H1 (cell line): ENCODE measurements at regions not wholly inside any gene's neighbourhood (a gene's known extent, or its start where the extent isn't known, plus 50 kb on each side); places are given as distances from the start of the nearest gene placed in this dataset.

ENCODE experiments used
- CTCF ChIA-PET: fragments of 300-600 bp; sonication (Branson Sonifier 250); formaldehyde crosslinking; loops from one replicate; lab custom pipeline; 2021; ENCODE audit not compliant: partially characterized antibody; lab: Charles Lee
- POLR2A ChIA-PET: fragments of 300-600 bp; sonication (Branson Sonifier 250); formaldehyde crosslinking; loops from one replicate; lab custom pipeline; 2021; ENCODE audit warnings: inconsistent platforms; ENCODE audit not compliant: partially characterized antibody; lab: Charles Lee
- DNase-seq, 2 experiments: peaks; one replicate each; pipeline versions ENCODE4 v3.0.0 to v3.0.0-alpha.2; 2010 to 2022; ENCODE audit warnings: low spot score in 2 of 2, low read depth in 1 of 2, mixed read lengths in 1 of 2
- FAIRE-seq: peaks from 2 replicates; lab custom pipeline; 2011; peaks lifted over from hg19 to GRCh38; lab: Jason Lieb, UNC
- H2AFZ ChIP-seq: 2 replicates; pipeline ENCODE4 v1.8.1; 2012; ENCODE audit warnings: low read length, inconsistent platforms
- H2AK5ac ChIP-seq: 2 replicates; pipeline ENCODE4 v1.6.1; 2013; ENCODE audit warnings: low read depth, low read length
- H2BK120ac ChIP-seq: replicated peaks from 2 replicates; pipeline ENCODE3; 2013; ENCODE audit warnings: low read depth, low read length, inconsistent platforms
- H2BK12ac ChIP-seq: 2 replicates; pipeline ENCODE4 v1.6.1; 2013; ENCODE audit warnings: low read depth, low read length
- H2BK15ac ChIP-seq: 2 replicates; pipeline ENCODE4 v1.6.1; 2013; ENCODE audit warnings: low read length
- H2BK20ac ChIP-seq: 2 replicates; pipeline ENCODE4 v1.6.1; 2013; ENCODE audit warnings: low read length
- H2BK5ac ChIP-seq: 2 replicates; pipeline ENCODE4 v1.6.1; 2013; ENCODE audit warnings: low read depth, low read length
- H3K14ac ChIP-seq: 2 replicates; pipeline ENCODE4 v1.6.1; 2013; ENCODE audit warnings: inconsistent platforms; ENCODE audit not compliant: insufficient read length
- H3K18ac ChIP-seq: 2 replicates; pipeline ENCODE4 v1.6.1; 2013; ENCODE audit warnings: low read length; ENCODE audit errors: extremely low read depth
- H3K23ac ChIP-seq: 2 replicates; pipeline ENCODE4 v1.6.1; 2013; ENCODE audit warnings: inconsistent platforms; ENCODE audit not compliant: insufficient read length
- H3K23me2 ChIP-seq: 2 replicates; pipeline ENCODE4 v1.6.1; 2013; ENCODE audit warnings: low read depth, low read length
- H3K27ac ChIP-seq: 2 replicates; pipeline ENCODE4 v1.6.1; 2011; ENCODE audit warnings: low read depth, low read length, inconsistent platforms
- H3K27me3 ChIP-seq, 4 experiments: replicated peaks in 1 of 4; 1 replicate in 1 of 4; 2 replicates in 3 of 4; pipeline versions ENCODE4 v1.6.1 to v1.8.1; 2011 to 2013; ENCODE audit warnings: low read length in 3 of 4, mild to moderate bottlenecking in 3 of 4, inconsistent platforms in 2 of 4, mixed read lengths in 2 of 4, moderate library complexity in 1 of 4; ENCODE audit not compliant: control insufficient read depth in 3 of 4, insufficient read depth in 3 of 4; ENCODE audit errors: extremely low read depth in 1 of 4
- H3K36me3 ChIP-seq, 4 experiments: 2 replicates each; pipeline versions ENCODE4 v1.6.1 to v1.8.1; 2011 to 2013; ENCODE audit warnings: mild to moderate bottlenecking in 4 of 4, low read length in 3 of 4, moderate library complexity in 2 of 4, control low read depth in 1 of 4, inconsistent platforms in 1 of 4; ENCODE audit not compliant: insufficient read depth in 4 of 4, control insufficient read depth in 2 of 4
- H3K4ac ChIP-seq: replicated peaks from 2 replicates; pipeline ENCODE3; 2013; ENCODE audit warnings: low read length, low read depth, mixed read lengths, inconsistent platforms; ENCODE audit not compliant: insufficient read length
- H3K4me1 ChIP-seq, 4 experiments: replicated peaks in 1 of 4; 1 replicate in 1 of 4; 2 replicates in 3 of 4; pipeline versions ENCODE4 v1.6.1 to v1.8.1; 2011 to 2013; ENCODE audit warnings: low read length in 3 of 4, inconsistent platforms in 2 of 4, mixed read lengths in 1 of 4; ENCODE audit not compliant: insufficient read depth in 4 of 4, control insufficient read depth in 3 of 4
- H3K4me2 ChIP-seq, 2 experiments: 2 replicates each; pipeline versions ENCODE4 v1.6.1 to v1.8.1; 2011 to 2013; ENCODE audit warnings: low read depth in 2 of 2, low read length in 2 of 2, control low read depth in 1 of 2, inconsistent platforms in 1 of 2, mild to moderate bottlenecking in 1 of 2; ENCODE audit not compliant: insufficient read depth in 1 of 2
- H3K4me3 ChIP-seq, 4 experiments: fragments of 200-600, 300-600 bp in 1 of 4; sonication (generic), shearing (Covaris generic), sonication (Bioruptor Twin) in 1 of 4; 2 replicates each; pipeline versions ENCODE4 v1.5.1 to v1.8.1; 2011 to 2016; ENCODE audit warnings: low read length in 4 of 4, low read depth in 3 of 4, control low read depth in 2 of 4, inconsistent platforms in 2 of 4, mild to moderate bottlenecking in 2 of 4, mixed read lengths in 1 of 4, moderate library complexity in 1 of 4; ENCODE audit not compliant: insufficient read depth in 2 of 4; ENCODE audit errors: extremely low read depth in 1 of 4
- H3K56ac ChIP-seq: replicated peaks from 2 replicates; pipeline ENCODE3; 2013; ENCODE audit warnings: low read depth, mild to moderate bottlenecking, mixed read lengths, low read length, inconsistent platforms; ENCODE audit not compliant: insufficient read length
- H3K79me1 ChIP-seq: 2 replicates; pipeline ENCODE4 v1.6.1; 2013; ENCODE audit warnings: low read depth, low read length, control low read depth
- H3K79me2 ChIP-seq, 2 experiments: 2 replicates each; pipeline versions ENCODE4 v1.6.1 to v1.8.1; 2012 to 2013; ENCODE audit warnings: low read length in 2 of 2, mild to moderate bottlenecking in 2 of 2, inconsistent platforms in 1 of 2; ENCODE audit not compliant: insufficient read depth in 2 of 2, control insufficient read depth in 1 of 2
- H3K9ac ChIP-seq, 4 experiments: replicated peaks in 1 of 4; 1 replicate in 1 of 4; 2 replicates in 3 of 4; pipeline versions ENCODE4 v1.6.1 to v1.8.1; 2011 to 2013; ENCODE audit warnings: low read depth in 3 of 4, low read length in 3 of 4, control low read depth in 2 of 4, mild to moderate bottlenecking in 2 of 4, moderate library complexity in 2 of 4, inconsistent platforms in 1 of 4; ENCODE audit errors: extremely low read depth in 1 of 4
- H3K9me3 ChIP-seq, 2 experiments: 2 replicates each; pipeline versions ENCODE4 v1.6.1 to v1.8.1; 2012 to 2013; ENCODE audit warnings: mild to moderate bottlenecking in 2 of 2, moderate library complexity in 2 of 2, control low read depth in 1 of 2, inconsistent platforms in 1 of 2, low read depth in 1 of 2, low read length in 1 of 2, mixed read lengths in 1 of 2; ENCODE audit not compliant: insufficient read depth in 2 of 2
- H4K20me1 ChIP-seq, 2 experiments: replicated peaks in 1 of 2; 2 replicates each; pipeline versions ENCODE3 to v1.8.1; 2011 to 2013; ENCODE audit warnings: inconsistent platforms in 2 of 2, low read length in 2 of 2, mild to moderate bottlenecking in 1 of 2; ENCODE audit not compliant: insufficient read depth in 2 of 2, control insufficient read depth in 1 of 2
- H4K5ac ChIP-seq: 2 replicates; pipeline ENCODE4 v1.6.1; 2013; ENCODE audit warnings: low read length, low read depth, mixed read lengths, inconsistent platforms; ENCODE audit not compliant: insufficient read length
- H4K8ac ChIP-seq: 2 replicates; pipeline ENCODE4 v1.8.0; 2013; ENCODE audit warnings: mild to moderate bottlenecking, moderate library complexity, low read length, inconsistent platforms; ENCODE audit not compliant: insufficient read depth; ENCODE audit errors: extremely low read depth
- H4K91ac ChIP-seq: replicated peaks from 2 replicates; pipeline ENCODE3; 2013; ENCODE audit warnings: low read length, mixed read lengths, inconsistent platforms; ENCODE audit not compliant: insufficient read length
- CTBP2 ChIP-seq: IDR thresholded peaks from 2 replicates; pipeline ENCODE4 v1.7.0; 2011; ENCODE audit warnings: borderline replicate concordance, mild to moderate bottlenecking, moderate library complexity, mixed read lengths, low read length; ENCODE audit not compliant: insufficient read depth, insufficient read length
- JUN ChIP-seq: IDR thresholded peaks from 2 replicates; pipeline ENCODE4 v1.6.1; 2011; ENCODE audit warnings: low read depth, mild to moderate bottlenecking, improper control_type of control experiment, low read length
- JUND ChIP-seq: IDR thresholded peaks from 2 replicates; pipeline ENCODE4 v1.6.1; 2011; ENCODE audit warnings: mild to moderate bottlenecking, improper control_type of control experiment, low read length
- RNF2 ChIP-seq: fragments of 200-900, 300-1000 bp; sonication (generic); IDR thresholded peaks from 2 replicates; pipeline ENCODE4 v1.7.1; 2016; ENCODE audit warnings: borderline replicate concordance, low read depth, mild to moderate bottlenecking, antibody characterized with exemption, low read length; ENCODE audit not compliant: poor library complexity, severe bottlenecking; ENCODE audit errors: missing control alignments
- SP2 ChIP-seq: IDR thresholded peaks from 2 replicates; pipeline ENCODE4 v1.6.1; 2012; ENCODE audit warnings: mild to moderate bottlenecking, low read length, inconsistent platforms
- TAF1 ChIP-seq: IDR thresholded peaks from 2 replicates; pipeline ENCODE4 v1.6.1; 2011; ENCODE audit warnings: mild to moderate bottlenecking, low read depth, low read length
- WGBS, 2 experiments: shearing (Covaris generic) in 1 of 2; methylation state at CpG; one replicate each; pipeline versions ENCODE4 v1.1.6 to v1.1.7; 2013 to 2015; ENCODE audit warnings: low lambda C conversion rate in 2 of 2, mixed read lengths in 2 of 2, inconsistent platforms in 1 of 2, low coverage in 1 of 2, missing lambda C conversion rate in 1 of 2; ENCODE audit not compliant: insufficient replicate concordance in 2 of 2, insufficient coverage in 1 of 2, insufficient read length in 1 of 2; ENCODE audit errors: extremely low coverage in 1 of 2, missing lambda C conversion rate in 1 of 2; 5-methylcytosine and 5-hydroxymethylcytosine counted together

- Histone ChIP-seq H3K14ac (no peak overlapping the region), H2AFZ (no peak overlapping the region), H2BK120ac (no peak overlapping the region), H4K5ac (no peak overlapping the region), H3K9ac (no peak overlapping the region), H3K18ac (no peak overlapping the region), H3K79me2 (no peaks in the 10 kb centered on the region), H4K8ac (no peak overlapping the region), H3K4me3 (no peak overlapping the region), H3K4ac (no peak overlapping the region), H3K27me3 (no peaks in the 10 kb centered on the region), H2BK20ac (no peak overlapping the region), H3K4me1 (no peaks in the 10 kb centered on the region), H3K79me1 (no peaks in the 10 kb centered on the region), H3K4me2 (no peak overlapping the region), H3K27ac (no peak overlapping the region), H2AK5ac (no peak overlapping the region), H2BK15ac (no peak overlapping the region), H3K9me3 (peaks cover 7 to 9% of the 10 kb centered on the region in 2 experiments), H3K23ac (no peak overlapping the region), H4K91ac (no peak overlapping the region), H4K20me1 (no peaks in the 10 kb centered on the region), H3K56ac (no peak overlapping the region), H3K23me2 (no peaks in the 10 kb centered on the region), H3K36me3 (no peaks in the 10 kb centered on the region), H2BK5ac (no peak overlapping the region), H2BK12ac (no peak overlapping the region)
- 93% methylated on average over 3 of the region's 3 CpGs; no CpG with 5 or more reads in 1 of the 2 experiments for WGBS, 2 experiments
- POLR2A ChIA-PET: no interaction called here
- DNase-seq: no peak
- no peak for FAIRE-seq
- CTCF ChIA-PET: interaction anchor here (1.7 kb wide), 1 partner anchor 13 kb away, joined by 4 read pairs; no protein-coding TSS in a partner anchor
- TF ChIP-seq JUND: no peak
- no peak for TF ChIP-seq JUN
- no peak for TF ChIP-seq TAF1
- TF ChIP-seq CTBP2: no peak
- TF ChIP-seq SP2: no peak
- no peak for TF ChIP-seq RNF2
Measured at GRCh38 chr5:115435778-115436712, 108.5 kb downstream of the FEM1C start.
